Activated naive CD8-positive, alpha-beta T cell treated with anti-CD3 and anti-CD28 coated beads, Interleukin-2, amount 50 U/mL, for 24 hours (primary cell): ENCODE measurements at regions not wholly inside any gene's neighbourhood (a gene's known extent, or its start where the extent isn't known, plus 50 kb on each side); places are given as distances from the start of the nearest gene placed in this dataset.
A peak's percentile ranks its signal among the peaks of the same experiment; 100 is the strongest.
"Not testable (repeated sequence)": the region's sequence is repeated elsewhere in the genome, so short reads cannot be mapped to it uniquely, and the experiment has no call there.

Experiments used
- ATAC-seq: fragments of 150-1000 bp; cut with Tn5 transposase; one replicate; pipeline ENCODE4 v1.10.0; 2021
- DNase-seq: peaks from one replicate; pipeline ENCODE4 v3.0.0; 2021
- H3K27ac Mint-ChIP-seq: one replicate; pipeline ENCODE4 v1.8.0; 2021; ENCODE audit warnings: mild to moderate bottlenecking, mixed read lengths
- H3K27me3 Mint-ChIP-seq: one replicate; pipeline ENCODE4 v1.8.0; 2021; ENCODE audit warnings: mixed read lengths
- H3K36me3 Mint-ChIP-seq: one replicate; pipeline ENCODE4 v1.8.0; 2021; ENCODE audit warnings: low read depth, mixed read lengths
- H3K4me1 Mint-ChIP-seq: one replicate; pipeline ENCODE4 v1.8.0; 2021; ENCODE audit warnings: mixed read lengths
- H3K4me3 Mint-ChIP-seq: one replicate; pipeline ENCODE4 v1.8.0; 2021; ENCODE audit warnings: mild to moderate bottlenecking, moderate library complexity, mixed read lengths
- H3K9me3 Mint-ChIP-seq: one replicate; pipeline ENCODE4 v1.8.0; 2021; ENCODE audit warnings: mixed read lengths

GRCh38 chr2:236916181-236916580 lies 169.5 kb upstream of the COPS8 start:
- H3K4me3 Mint-ChIP-seq: no peak overlapping the region
- H3K27me3 Mint-ChIP-seq: peaks cover 6% of the 10 kb centered on the region
- H3K27ac Mint-ChIP-seq: no peak overlapping the region
- no peaks in the 10 kb centered on the region for H3K9me3 Mint-ChIP-seq
- H3K36me3 Mint-ChIP-seq: no peaks in the 10 kb centered on the region
- no peaks in the 10 kb centered on the region for H3K4me1 Mint-ChIP-seq
- DNase-seq (no peak), ATAC-seq (no peak)

- no peaks in the 10 kb centered on the region for H3K4me1 Mint-ChIP-seq
- no peak for ATAC-seq
- H3K9me3 Mint-ChIP-seq: no peaks in the 10 kb centered on the region
- no peaks in the 10 kb centered on the region for H3K36me3 Mint-ChIP-seq
- peaks cover 6% of the 10 kb centered on the region for H3K27me3 Mint-ChIP-seq
- DNase-seq: no peak
- H3K27ac Mint-ChIP-seq: no peak overlapping the region
- no peak overlapping the region for H3K4me3 Mint-ChIP-seq
Measured at GRCh38 chr2:236916651-236917050, 169.0 kb upstream of the COPS8 start.

- no peak overlapping the region for H3K27ac Mint-ChIP-seq
Measured at GRCh38 chr2:236917164-236917563, 168.5 kb upstream of the COPS8 start.

GRCh38 chr2:236918545-236918944 lies 167.1 kb upstream of the COPS8 start:
- Mint-ChIP-seq H3K27me3 (peaks cover 2% of the 10 kb centered on the region), H3K4me1 (no peaks in the 10 kb centered on the region), H3K27ac (no peak overlapping the region), H3K4me3 (no peak overlapping the region), H3K36me3 (no peaks in the 10 kb centered on the region), H3K9me3 (no peaks in the 10 kb centered on the region)
- no peak for ATAC-seq
- no peak for DNase-seq

More at GRCh38 chr2:236917164-236917563, 168.5 kb upstream of the COPS8 start:
- no peaks in the 10 kb centered on the region for H3K9me3 Mint-ChIP-seq
- DNase-seq: no peak
- H3K36me3 Mint-ChIP-seq: no peaks in the 10 kb centered on the region
- no peaks in the 10 kb centered on the region for H3K4me1 Mint-ChIP-seq
- no peak overlapping the region for H3K4me3 Mint-ChIP-seq
- no peak for ATAC-seq
- H3K27me3 Mint-ChIP-seq: peaks cover 6% of the 10 kb centered on the region

GRCh38 chr2:236919209-236919608 lies 166.5 kb upstream of the COPS8 start:
- DNase-seq (no peak), ATAC-seq (no peak)
- Mint-ChIP-seq H3K4me3 (no peak overlapping the region), H3K36me3 (no peaks in the 10 kb centered on the region), H3K4me1 (no peaks in the 10 kb centered on the region), H3K27ac (no peak overlapping the region), H3K9me3 (no peaks in the 10 kb centered on the region), H3K27me3 (peaks cover 2% of the 10 kb centered on the region)

- H3K4me3 Mint-ChIP-seq, H3K27me3 Mint-ChIP-seq, DNase-seq, ATAC-seq, H3K9me3 Mint-ChIP-seq, H3K27ac Mint-ChIP-seq, H3K4me1 Mint-ChIP-seq, H3K36me3 Mint-ChIP-seq: not testable (repeated sequence)
Measured at GRCh38 chr2:236919801-236920379, 165.8 kb upstream of the COPS8 start.

- Mint-ChIP-seq H3K4me3 (no peak overlapping the region), H3K27me3 (peaks cover 3% of the 10 kb centered on the region), H3K9me3 (no peaks in the 10 kb centered on the region), H3K27ac (no peak overlapping the region), H3K4me1 (no peaks in the 10 kb centered on the region), H3K36me3 (no peaks in the 10 kb centered on the region)
- DNase-seq (no peak), ATAC-seq (no peak)
Measured at GRCh38 chr2:236922061-236922460, 163.6 kb upstream of the COPS8 start.

- H3K36me3 Mint-ChIP-seq: no peaks in the 10 kb centered on the region
- ATAC-seq: no peak
- H3K27ac Mint-ChIP-seq: no peak overlapping the region
- H3K27me3 Mint-ChIP-seq: peaks cover 9% of the 10 kb centered on the region
- no peak for DNase-seq
- H3K9me3 Mint-ChIP-seq: no peaks in the 10 kb centered on the region
- H3K4me3 Mint-ChIP-seq: peak overlapping the region; percentile 68
- H3K4me1 Mint-ChIP-seq: peaks cover 5% of the 10 kb centered on the region
Measured at GRCh38 chr2:236928380-236929037, 157.2 kb upstream of the COPS8 start.

GRCh38 chr2:236932831-236933361 lies 152.8 kb upstream of the COPS8 start:
- Mint-ChIP-seq H3K4me1 (peaks cover 5% of the 10 kb centered on the region), H3K4me3 (no peak overlapping the region), H3K27me3 (peaks cover 4% of the 10 kb centered on the region), H3K9me3 (no peaks in the 10 kb centered on the region), H3K27ac (no peak overlapping the region), H3K36me3 (no peaks in the 10 kb centered on the region)
- no peak for ATAC-seq
- DNase-seq: no peak

- H3K4me3 Mint-ChIP-seq: no peak overlapping the region
- no peak for DNase-seq
- no peaks in the 10 kb centered on the region for H3K9me3 Mint-ChIP-seq
- H3K36me3 Mint-ChIP-seq: no peaks in the 10 kb centered on the region
- H3K27me3 Mint-ChIP-seq: no peaks in the 10 kb centered on the region
- H3K4me1 Mint-ChIP-seq: no peaks in the 10 kb centered on the region
- no peak overlapping the region for H3K27ac Mint-ChIP-seq
- no peak for ATAC-seq
Measured at GRCh38 chr2:236934166-236934565, 151.5 kb upstream of the COPS8 start.

GRCh38 chr2:236934656-236935055 lies 151.0 kb upstream of the COPS8 start:
- Mint-ChIP-seq H3K9me3 (no peaks in the 10 kb centered on the region), H3K4me3 (no peak overlapping the region), H3K27me3 (no peaks in the 10 kb centered on the region), H3K36me3 (no peaks in the 10 kb centered on the region), H3K4me1 (no peaks in the 10 kb centered on the region), H3K27ac (no peak overlapping the region)
- DNase-seq: no peak
- ATAC-seq: no peak

- no peaks in the 10 kb centered on the region for H3K27me3 Mint-ChIP-seq
- no peak overlapping the region for H3K4me3 Mint-ChIP-seq
- no peak overlapping the region for H3K27ac Mint-ChIP-seq
- no peaks in the 10 kb centered on the region for H3K4me1 Mint-ChIP-seq
- DNase-seq (no peak), ATAC-seq (no peak)
- no peaks in the 10 kb centered on the region for H3K36me3 Mint-ChIP-seq
- no peaks in the 10 kb centered on the region for H3K9me3 Mint-ChIP-seq
Measured at GRCh38 chr2:236935083-236935482, 150.6 kb upstream of the COPS8 start.

- Mint-ChIP-seq H3K4me3 (no peak overlapping the region), H3K27me3 (no peaks in the 10 kb centered on the region)
- no peak for ATAC-seq
Measured at GRCh38 chr2:236935631-236936445, 149.9 kb upstream of the COPS8 start.

GRCh38 chr2:236936446-236936940 lies 149.2 kb upstream of the COPS8 start:
- Mint-ChIP-seq H3K9me3 (no peaks in the 10 kb centered on the region), H3K27ac (no peak overlapping the region), H3K4me3 (no peak overlapping the region), H3K36me3 (no peaks in the 10 kb centered on the region), H3K27me3 (no peaks in the 10 kb centered on the region), H3K4me1 (no peaks in the 10 kb centered on the region)
- ATAC-seq (no peak), DNase-seq (no peak)

More at GRCh38 chr2:236935631-236936445, 149.9 kb upstream of the COPS8 start:
- no peaks in the 10 kb centered on the region for H3K36me3 Mint-ChIP-seq
- DNase-seq: no peak
- H3K9me3 Mint-ChIP-seq: no peaks in the 10 kb centered on the region
- no peaks in the 10 kb centered on the region for H3K4me1 Mint-ChIP-seq
- H3K27ac Mint-ChIP-seq: no peak overlapping the region

GRCh38 chr2:236938126-236938525 lies 147.6 kb upstream of the COPS8 start:
- H3K4me1 Mint-ChIP-seq: no peaks in the 10 kb centered on the region
- no peak for ATAC-seq
- no peaks in the 10 kb centered on the region for H3K9me3 Mint-ChIP-seq
- DNase-seq: no peak
- H3K4me3 Mint-ChIP-seq: no peak overlapping the region
- H3K27ac Mint-ChIP-seq: no peak overlapping the region
- no peaks in the 10 kb centered on the region for H3K27me3 Mint-ChIP-seq
- no peaks in the 10 kb centered on the region for H3K36me3 Mint-ChIP-seq
